NB4 (cell line): ENCODE measurements at regions not wholly inside any gene's neighbourhood (a gene's known extent, or its start where the extent isn't known, plus 50 kb on each side); places are given as distances from the start of the nearest gene placed in this dataset.

Experiments
- TF ChIP-seq, protein P1 (sequence below): IDR thresholded peaks from one replicate; pipeline ENCODE4 v1.5.1; 2012; ENCODE audit warnings: low read depth, low read length
- TF ChIP-seq, protein P2 (sequence below): IDR thresholded peaks from 2 replicates; pipeline ENCODE4 v1.6.1; 2011; ENCODE audit warnings: low read depth, low read length

DNA sequence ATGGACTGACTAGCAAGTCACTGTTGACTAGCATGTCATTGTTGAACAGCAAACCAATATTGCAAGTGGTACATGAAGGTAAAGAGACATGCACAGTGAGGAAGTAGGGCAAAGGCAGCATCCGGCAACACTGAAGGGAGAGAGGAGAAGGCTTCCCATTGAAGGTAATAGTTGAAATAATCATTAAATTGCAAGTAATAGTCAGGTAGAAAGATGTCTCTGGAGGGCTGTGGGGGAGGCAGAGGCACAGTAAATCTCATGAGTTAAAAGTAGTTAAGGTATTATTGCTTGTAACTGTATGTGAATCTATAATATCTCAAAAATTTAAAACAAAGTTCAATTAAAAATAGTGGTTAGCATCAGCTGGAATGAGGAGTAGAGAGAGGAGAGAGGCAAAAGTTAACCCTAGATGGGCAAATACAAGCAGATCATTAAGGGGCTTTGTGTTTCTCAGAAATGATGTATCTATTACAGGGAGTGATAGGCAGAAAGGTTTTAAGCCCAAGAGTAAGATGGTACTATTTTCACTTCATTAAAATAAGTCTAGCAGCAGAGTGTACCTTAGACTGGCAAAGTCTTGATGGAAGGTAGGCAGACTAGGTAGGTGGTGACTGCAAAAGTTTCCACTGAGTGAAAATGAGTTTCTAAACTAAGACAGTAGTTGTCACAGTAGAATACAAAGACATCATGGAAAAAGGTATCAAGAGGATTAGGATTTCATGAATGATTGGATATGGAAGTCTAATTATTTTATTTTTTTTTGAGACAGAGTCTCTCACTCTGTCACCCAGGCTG lies 776.6 kb downstream of the RAB28 start:
- TF ChIP-seq, protein P1, sequence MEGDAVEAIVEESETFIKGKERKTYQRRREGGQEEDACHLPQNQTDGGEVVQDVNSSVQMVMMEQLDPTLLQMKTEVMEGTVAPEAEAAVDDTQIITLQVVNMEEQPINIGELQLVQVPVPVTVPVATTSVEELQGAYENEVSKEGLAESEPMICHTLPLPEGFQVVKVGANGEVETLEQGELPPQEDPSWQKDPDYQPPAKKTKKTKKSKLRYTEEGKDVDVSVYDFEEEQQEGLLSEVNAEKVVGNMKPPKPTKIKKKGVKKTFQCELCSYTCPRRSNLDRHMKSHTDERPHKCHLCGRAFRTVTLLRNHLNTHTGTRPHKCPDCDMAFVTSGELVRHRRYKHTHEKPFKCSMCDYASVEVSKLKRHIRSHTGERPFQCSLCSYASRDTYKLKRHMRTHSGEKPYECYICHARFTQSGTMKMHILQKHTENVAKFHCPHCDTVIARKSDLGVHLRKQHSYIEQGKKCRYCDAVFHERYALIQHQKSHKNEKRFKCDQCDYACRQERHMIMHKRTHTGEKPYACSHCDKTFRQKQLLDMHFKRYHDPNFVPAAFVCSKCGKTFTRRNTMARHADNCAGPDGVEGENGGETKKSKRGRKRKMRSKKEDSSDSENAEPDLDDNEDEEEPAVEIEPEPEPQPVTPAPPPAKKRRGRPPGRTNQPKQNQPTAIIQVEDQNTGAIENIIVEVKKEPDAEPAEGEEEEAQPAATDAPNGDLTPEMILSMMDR: no peak
- TF ChIP-seq, protein P2, sequence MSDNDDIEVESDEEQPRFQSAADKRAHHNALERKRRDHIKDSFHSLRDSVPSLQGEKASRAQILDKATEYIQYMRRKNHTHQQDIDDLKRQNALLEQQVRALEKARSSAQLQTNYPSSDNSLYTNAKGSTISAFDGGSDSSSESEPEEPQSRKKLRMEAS: no peak
